HepG2 (cell line): ENCODE measurements at regions not wholly inside any gene's neighbourhood (a gene's known extent, or its start where the extent isn't known, plus 50 kb on each side); places are given as distances from the start of the nearest gene placed in this dataset.

Source experiments
- ATF7 ChIP-seq, 2 experiments: fragments of 450-650 bp in 1 of 2; sonication (generic) in 1 of 2; formaldehyde crosslinking in 1 of 2; IDR thresholded peaks; 2 replicates each; pipeline versions ENCODE4 v1.4.0 to v1.6.1; 2016 to 2020; ENCODE audit warnings: antibody characterized with exemption in 1 of 2, mild to moderate bottlenecking in 1 of 2, missing genetic modification reagents in 1 of 2
- CERS6 ChIP-seq: sonication (generic); formaldehyde crosslinking; IDR thresholded peaks from 2 replicates; pipeline ENCODE4 v1.5.0; 2020; ENCODE audit warnings: missing genetic modification reagents
- CTCF ChIP-seq: sonication (generic); formaldehyde crosslinking; IDR thresholded peaks from 2 replicates; pipeline ENCODE4 v1.5.0; 2020; ENCODE audit warnings: mild to moderate bottlenecking, missing genetic modification reagents, moderate library complexity
- ELF3 ChIP-seq: IDR thresholded peaks from 2 replicates; pipeline ENCODE4 v1.6.1; 2016; ENCODE audit warnings: missing genetic modification reagents, missing compliant biosample characterization
- IRF9 ChIP-seq: sonication (generic); formaldehyde crosslinking; IDR thresholded peaks from 2 replicates; pipeline ENCODE4 v1.8.0; 2022; ENCODE audit warnings: missing genetic modification reagents, mild to moderate bottlenecking, borderline replicate concordance
- KLF9 ChIP-seq: IDR thresholded peaks from 2 replicates; pipeline ENCODE4 v1.6.1; 2016; ENCODE audit warnings: low read depth
- MAX ChIP-seq: IDR thresholded peaks from 2 replicates; pipeline ENCODE4 v1.6.1; 2012; ENCODE audit warnings: inconsistent platforms
- MED13 ChIP-seq: sonication (generic); formaldehyde crosslinking; IDR thresholded peaks from 2 replicates; pipeline ENCODE4 v1.5.0; 2020; ENCODE audit warnings: missing genetic modification reagents
- POLR2AphosphoS2 ChIP-seq: IDR thresholded peaks from 2 replicates; pipeline ENCODE4 v1.6.1; 2011; ENCODE audit warnings: low read depth, low read length, improper control_type of control experiment
- SETDB1 ChIP-seq: sonication (generic); formaldehyde crosslinking; IDR thresholded peaks from 2 replicates; pipeline ENCODE4 v1.5.1; 2020; ENCODE audit warnings: missing genetic modification reagents, mild to moderate bottlenecking, borderline replicate concordance
- SP5 ChIP-seq: IDR thresholded peaks from 2 replicates; pipeline ENCODE4 v1.6.1; 2016; ENCODE audit warnings: low read depth, borderline replicate concordance
- ZNF18 ChIP-seq: sonication (generic); formaldehyde crosslinking; IDR thresholded peaks from 2 replicates; pipeline ENCODE4 v1.8.0; 2022; ENCODE audit warnings: mild to moderate bottlenecking, missing genetic modification reagents; ENCODE audit not compliant: insufficient replicate concordance
- ZNF562 ChIP-seq: sonication (generic); formaldehyde crosslinking; IDR thresholded peaks from 2 replicates; pipeline ENCODE4 v1.8.0; 2022; ENCODE audit warnings: missing genetic modification reagents, borderline replicate concordance
- ZNF720 ChIP-seq: sonication (generic); formaldehyde crosslinking; IDR thresholded peaks from 2 replicates; pipeline ENCODE4 v1.4.0; 2020; ENCODE audit warnings: missing genetic modification reagents

- TF ChIP-seq CERS6 (no peak), POLR2AphosphoS2 (no peak), ZNF562 (CRISPR knock-in tag) (no peak), IRF9 (CRISPR knock-in tag) (no peak), SP5 (no peak), ELF3 (CRISPR knock-in tag) (no peak), ZNF720 (CRISPR knock-in tag) (no peak), MAX (no peak), ZNF18 (no peak), CTCF (CRISPR knock-in tag) (no peak), KLF9 (no peak), ATF7 (IDR thresholded peaks at IDR 0.05) (no peak), ATF7 (CRISPR knock-in tag; IDR thresholded peaks at IDR 0.05) (no peak), SETDB1 (CRISPR knock-in tag) (no peak), MED13 (no peak)
Measured at GRCh38 chr3:7973006-7973405, 528.6 kb upstream of the LMCD1 start.
